ENCODE measurements at regions not wholly inside any gene's neighbourhood (a gene's known extent, or its start where the extent isn't known, plus 50 kb on each side); places are given as distances from the start of the nearest gene placed in this dataset.

GRCh38 chr15:91444656-91445055, 344.6 kb downstream of the SV2B start:
- intact Hi-C loops (cut with micrococcal nuclease) = no loop called here
- H3K9me3 ChIP-seq (ENCODE audit: control insufficient read depth in 1 of 2, insufficient read depth in 1 of 2, low read depth in 1 of 2, low read length in 2 of 2) = no peaks in the 10 kb centered on the region
- BruUV-seq (replicated peaks) = no TSS peak

GRCh38 chr15:91445695-91446228, 345.7 kb downstream of the SV2B start:
- H3K36me3 ChIP-seq (ENCODE audit: control insufficient read depth in 1 of 2, insufficient read depth in 2 of 2, low read length in 2 of 2) = no peaks in the 10 kb centered on the region
- TF ChIP-seq POLR2AphosphoS5 (IDR thresholded peaks at IDR 0.05; ENCODE audit: low read depth, low read length) = no peak
- no peak for TF ChIP-seq POLR2A (IDR thresholded peaks at IDR 0.05; ENCODE audit: borderline replicate concordance, extremely low read depth, insufficient read depth, insufficient read length)
- no peak for TF ChIP-seq ATF3 (IDR thresholded peaks at IDR 0.05)
- no peak for TF ChIP-seq SP1 (IDR thresholded peaks at IDR 0.05; ENCODE audit: low read depth)
- TF ChIP-seq SRF (IDR thresholded peaks at IDR 0.05; ENCODE audit: low read depth) = no peak
- TF ChIP-seq EZH2 (IDR thresholded peaks at IDR 0.05) = no peak
- no peak for TF ChIP-seq RAD21 (IDR thresholded peaks at IDR 0.05; ENCODE audit: low read depth)
- no peak for TF ChIP-seq FOSL1 (IDR thresholded peaks at IDR 0.05; ENCODE audit: low read depth)
- no peak for TF ChIP-seq EZH2phosphoT487 (IDR thresholded peaks at IDR 0.05; ENCODE audit: borderline replicate concordance)
- TF ChIP-seq MAX (IDR thresholded peaks at IDR 0.05) = no peak
- H3K9ac ChIP-seq (ENCODE audit: low read length) = no peak overlapping the region
- CTCF ChIA-PET = no interaction called here
- H3K4me2 ChIP-seq (ENCODE audit: low read length) = no peak overlapping the region
- no TSS peak for BruUV-seq (replicated peaks)
- H3K4me3 ChIP-seq (replicated peaks in 1 of 2; ENCODE audit: low read depth in 1 of 2, low read length in 2 of 2) = no peak overlapping the region
- H2AFZ ChIP-seq (ENCODE audit: low read depth, low read length, poor library complexity, severe bottlenecking) = no peak overlapping the region
- no peaks in the 10 kb centered on the region for H3K9me2 ChIP-seq (ENCODE audit: insufficient read depth)
- H3K27me3 ChIP-seq (ENCODE audit: insufficient read depth, low read length) = peaks cover 8% of the 10 kb centered on the region; the same call in 1 of the 2 replicates
- no peaks in the 10 kb centered on the region for H3K9me3 ChIP-seq (ENCODE audit: control insufficient read depth in 1 of 2, insufficient read depth in 1 of 2, low read depth in 1 of 2, low read length in 2 of 2)
- intact Hi-C loops (cut with micrococcal nuclease) = no loop called here
- RAD21 ChIA-PET (ENCODE audit: low non-redundant PET in 1 of 2, low total read pairs in 2 of 2, uncharacterized antibody in 2 of 2, unreplicated experiment in 2 of 2) = no interaction called here
- ATAC-seq = no peak
- H3K4me1 ChIP-seq (ENCODE audit: control insufficient read depth in 1 of 2, insufficient read depth in 2 of 2, low read length in 2 of 2) = no peaks in the 10 kb centered on the region
- DNase-seq (ENCODE audit: low read depth, low spot score) = no peak
- POLR2A ChIA-PET = no interaction called here
- H4K20me1 ChIP-seq (ENCODE audit: insufficient read depth) = no peaks in the 10 kb centered on the region
- H3K79me2 ChIP-seq (ENCODE audit: insufficient read depth, low read length) = no peaks in the 10 kb centered on the region
- no peak overlapping the region for H3K27ac ChIP-seq (ENCODE audit: low read depth, low read length)

More at GRCh38 chr15:91444656-91445055, 344.6 kb downstream of the SV2B start:
- Histone ChIP-seq H3K4me2 (ENCODE audit: low read length) (no peak overlapping the region), H3K4me3 (replicated peaks in 1 of 2; ENCODE audit: low read depth in 1 of 2, low read length in 2 of 2) (no peak overlapping the region), H3K27ac (ENCODE audit: low read depth, low read length) (no peak overlapping the region), H3K27me3 (ENCODE audit: insufficient read depth, low read length) (peaks cover 2% of the 10 kb centered on the region; the same call in 1 of the 2 replicates), H3K79me2 (ENCODE audit: insufficient read depth, low read length) (no peaks in the 10 kb centered on the region), H3K4me1 (ENCODE audit: control insufficient read depth in 1 of 2, insufficient read depth in 2 of 2, low read length in 2 of 2) (no peaks in the 10 kb centered on the region), H3K9me2 (ENCODE audit: insufficient read depth) (no peaks in the 10 kb centered on the region), H3K36me3 (ENCODE audit: control insufficient read depth in 1 of 2, insufficient read depth in 2 of 2, low read length in 2 of 2) (no peaks in the 10 kb centered on the region), H2AFZ (ENCODE audit: low read depth, low read length, poor library complexity, severe bottlenecking) (no peak overlapping the region), H3K9ac (ENCODE audit: low read length) (no peak overlapping the region), H4K20me1 (ENCODE audit: insufficient read depth) (no peaks in the 10 kb centered on the region)
- TF ChIP-seq MAX (IDR thresholded peaks at IDR 0.05) = no peak
- no peak for TF ChIP-seq EZH2 (IDR thresholded peaks at IDR 0.05)
- TF ChIP-seq POLR2A (IDR thresholded peaks at IDR 0.05; ENCODE audit: borderline replicate concordance, extremely low read depth, insufficient read depth, insufficient read length) = no peak
- TF ChIP-seq SIN3A (IDR thresholded peaks at IDR 0.05; ENCODE audit: low read depth) = no peak
- no peak for TF ChIP-seq SP1 (IDR thresholded peaks at IDR 0.05; ENCODE audit: low read depth)
- CTCF ChIA-PET = no interaction called here
- POLR2A ChIA-PET = no interaction called here
- RAD21 ChIA-PET (ENCODE audit: low non-redundant PET in 1 of 2, low total read pairs in 2 of 2, uncharacterized antibody in 2 of 2, unreplicated experiment in 2 of 2) = no interaction called here
- no peak for ATAC-seq
- no peak for DNase-seq (ENCODE audit: low read depth, low spot score)

Measured in HCT116 (cell line).